GM18505 (cell line): ENCODE measurements at regions not wholly inside any gene's neighbourhood (a gene's known extent, or its start where the extent isn't known, plus 50 kb on each side); places are given as distances from the start of the nearest gene placed in this dataset.

Experiments used
- ATAC-seq: cut with Tn5 transposase; IDR thresholded peaks from one replicate; pipeline ENCODE4 v1.9.1; 2021; ENCODE audit not compliant: unreplicated experiment
- POLR2A ChIP-seq: IDR thresholded peaks from 4 replicates; pipeline ENCODE4 v1.6.1; 2011; ENCODE audit warnings: borderline replicate concordance; ENCODE audit not compliant: insufficient read depth, insufficient read length; ENCODE audit errors: extremely low read depth

DNA sequence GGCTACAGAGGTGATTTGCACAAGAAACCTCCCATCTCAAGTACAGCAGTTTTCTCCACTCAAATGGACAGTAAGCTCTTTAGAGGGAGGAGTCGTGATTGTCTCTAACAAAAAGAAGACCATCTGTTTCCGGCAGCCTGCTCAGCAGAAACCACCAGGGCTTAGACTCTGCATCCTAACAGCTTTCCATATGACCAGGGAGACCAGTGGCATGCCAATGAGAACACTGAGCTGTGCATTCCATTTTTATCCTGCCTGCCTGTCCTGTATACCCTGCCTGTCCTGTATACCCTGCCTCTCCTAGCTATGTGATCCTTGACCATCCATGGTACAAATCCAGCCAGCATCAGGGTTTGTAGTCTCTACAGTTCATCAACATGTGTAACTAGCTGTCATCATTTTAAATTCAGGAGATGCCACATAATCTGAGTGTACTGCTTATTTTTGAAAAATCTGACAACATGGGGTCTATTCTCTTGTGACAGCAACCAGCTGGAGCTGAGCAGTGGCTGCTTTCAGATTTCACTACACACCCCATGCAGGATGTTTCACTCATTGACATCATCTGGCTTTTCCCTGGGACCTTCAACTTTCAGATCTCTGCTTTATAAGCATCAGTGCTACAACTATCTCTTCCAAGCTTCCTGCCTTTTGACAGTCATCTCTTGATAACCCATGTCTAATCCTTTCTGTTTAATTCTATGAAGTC is 50.5 kb upstream of the POU2AF2 start:
- no peak for ATAC-seq

DNA sequence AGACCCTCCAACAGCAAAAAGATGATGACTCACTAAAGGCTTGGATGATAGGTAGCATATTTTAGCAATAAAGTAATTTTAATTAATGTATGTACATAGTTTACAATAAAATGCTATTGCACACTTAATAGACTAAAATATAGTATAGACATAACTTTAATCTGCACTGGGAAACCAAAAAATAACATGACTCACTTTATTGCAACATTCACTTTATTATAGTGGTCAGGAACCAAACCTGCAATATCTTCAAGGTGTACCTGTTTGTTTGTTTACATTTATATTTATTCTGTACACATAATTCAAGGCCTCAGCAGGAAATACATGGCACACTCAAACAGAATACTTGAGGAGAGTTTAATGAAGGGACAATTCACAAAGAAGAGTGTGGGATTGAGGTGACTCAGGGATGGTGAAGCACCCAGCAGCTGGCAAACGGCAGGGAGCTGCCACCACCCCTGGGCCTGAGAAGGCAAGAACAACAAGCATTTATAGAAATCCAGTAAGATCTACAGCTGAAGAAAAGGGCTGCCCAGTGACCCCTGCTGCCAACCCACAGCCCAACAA is 51.5 kb upstream of the POU2AF2 start:
- TF ChIP-seq POLR2A, result no peak
- no peak for ATAC-seq

More for the DNA sequence above, 50.5 kb upstream of the POU2AF2 start:
- TF ChIP-seq POLR2A, result no peak

DNA sequence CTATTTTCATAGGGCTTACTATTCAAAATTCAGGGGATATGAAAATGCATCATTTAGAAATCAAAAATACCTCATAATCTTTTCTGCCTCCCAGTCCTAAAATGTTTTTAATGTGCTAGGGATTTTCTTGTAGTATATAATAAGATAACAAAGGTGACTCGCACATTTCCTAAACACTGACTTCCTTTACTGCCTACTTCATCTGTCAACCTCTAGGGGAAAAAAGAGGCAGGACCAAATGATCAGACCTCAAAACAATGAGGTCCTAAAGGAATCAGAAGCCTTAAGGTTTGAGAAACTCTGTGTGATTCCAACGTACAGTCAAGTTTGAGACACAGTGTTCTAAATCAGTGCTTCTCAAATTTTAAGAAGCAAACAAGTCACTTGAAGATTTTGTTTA is 56.1 kb upstream of the POU2AF2 start:
- no peak for ATAC-seq
- no peak for TF ChIP-seq POLR2A

DNA sequence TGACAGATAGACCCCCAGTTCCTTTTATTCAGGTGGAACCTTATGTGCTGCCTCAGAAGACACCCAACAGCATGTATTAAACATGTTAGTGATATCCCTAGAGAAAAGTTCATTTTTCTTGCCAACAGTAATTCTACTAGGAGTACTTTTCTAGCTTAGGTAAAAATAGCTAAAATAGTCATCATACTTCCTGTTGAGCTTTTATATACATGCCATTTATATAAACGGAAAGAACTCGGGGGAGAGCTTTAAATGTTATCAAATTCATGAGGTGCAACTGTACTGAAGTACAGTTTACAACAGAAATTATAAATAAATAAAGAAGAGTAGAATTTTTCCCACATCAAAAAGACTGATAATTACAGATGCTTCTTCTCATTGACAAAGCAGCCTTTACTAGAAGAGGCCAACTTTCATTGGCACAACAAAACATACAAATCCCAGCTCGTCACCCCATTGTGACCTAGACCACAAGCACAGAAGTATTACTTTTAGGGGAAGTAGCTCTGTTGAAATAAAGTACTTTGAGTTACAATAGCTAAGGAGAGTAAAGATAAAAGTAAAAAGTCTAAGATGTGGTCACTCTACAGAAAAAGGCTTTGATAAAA is 59.1 kb upstream of the POU2AF2 start:
- TF ChIP-seq POLR2A, result no peak
- ATAC-seq, result no peak

DNA sequence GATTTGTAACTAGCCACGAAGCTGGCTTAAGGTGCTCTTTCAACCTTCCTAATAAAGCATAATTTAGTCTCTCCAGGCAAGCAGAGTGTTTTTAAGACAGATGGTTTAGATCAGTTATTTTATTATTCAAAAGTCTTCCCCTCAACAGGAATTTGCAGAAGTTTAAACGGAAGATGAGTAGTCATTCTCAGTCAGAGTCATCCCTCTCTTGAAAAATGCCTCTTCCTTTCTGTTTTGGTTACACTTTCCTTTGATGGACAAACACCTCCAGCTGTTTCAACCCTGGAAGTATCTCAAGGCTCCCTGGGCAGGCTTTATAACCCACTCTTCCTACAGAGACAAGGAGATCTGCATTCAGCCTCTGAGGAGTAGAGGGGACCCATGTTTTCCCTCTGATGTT is 60.3 kb upstream of the POU2AF2 start:
- ATAC-seq, result no peak
- no peak for TF ChIP-seq POLR2A

DNA sequence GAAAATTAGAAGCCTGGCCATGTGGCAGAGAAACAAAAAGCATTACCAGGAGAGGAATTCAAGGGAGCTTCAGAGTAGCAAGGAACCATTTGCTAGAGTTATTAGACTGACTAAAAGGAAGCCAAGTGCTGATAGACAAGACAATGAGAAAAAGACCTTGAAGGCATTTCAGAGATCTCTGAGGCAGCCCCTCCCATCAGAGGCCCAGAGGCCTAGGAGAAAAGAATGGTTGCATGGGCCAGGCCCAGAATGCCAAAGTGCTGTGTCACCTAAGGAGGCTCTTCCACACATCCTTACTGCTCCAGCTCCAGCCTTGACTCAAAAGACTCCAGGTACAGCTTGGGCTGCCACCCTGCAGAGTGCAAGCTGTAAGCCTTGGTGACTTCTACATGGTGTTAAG is 61.8 kb upstream of the POU2AF2 start:
- no peak for ATAC-seq

DNA sequence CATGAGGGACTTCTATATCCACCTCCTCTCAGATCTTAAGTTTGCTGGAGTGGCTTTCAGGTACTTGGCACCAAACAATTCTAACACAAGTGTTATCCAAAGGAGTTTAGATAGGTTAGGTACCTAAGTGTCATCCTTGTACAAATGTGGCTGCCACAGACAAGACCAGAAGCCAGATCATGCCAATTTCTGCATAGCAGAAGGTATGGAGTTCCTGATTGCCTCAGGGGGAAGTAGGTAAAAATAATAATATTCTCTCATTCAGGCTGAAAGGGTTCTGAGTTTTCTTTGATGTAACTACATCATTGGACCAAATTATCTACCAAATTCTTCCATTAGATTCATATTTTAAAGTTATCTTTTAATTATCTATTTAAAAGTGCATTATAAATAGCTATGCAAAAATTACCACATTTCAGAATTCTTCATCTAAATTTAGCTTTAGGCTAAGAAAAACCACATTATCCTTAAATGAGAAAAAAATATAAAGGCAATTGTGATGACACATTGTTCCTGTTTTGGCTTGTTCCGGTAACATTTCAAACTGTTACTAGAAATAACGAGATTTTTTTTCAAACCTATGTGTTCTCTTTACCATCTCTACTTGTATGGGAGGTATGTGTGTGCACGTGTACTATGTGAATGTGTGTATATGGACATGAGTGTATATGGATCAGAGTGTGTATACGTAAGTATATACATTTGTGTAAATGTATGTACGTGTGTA is 66.2 kb upstream of the POU2AF2 start:
- no peak for TF ChIP-seq POLR2A
- ATAC-seq, result no peak

More for the DNA sequence above, 61.8 kb upstream of the POU2AF2 start:
- TF ChIP-seq POLR2A, result no peak

DNA sequence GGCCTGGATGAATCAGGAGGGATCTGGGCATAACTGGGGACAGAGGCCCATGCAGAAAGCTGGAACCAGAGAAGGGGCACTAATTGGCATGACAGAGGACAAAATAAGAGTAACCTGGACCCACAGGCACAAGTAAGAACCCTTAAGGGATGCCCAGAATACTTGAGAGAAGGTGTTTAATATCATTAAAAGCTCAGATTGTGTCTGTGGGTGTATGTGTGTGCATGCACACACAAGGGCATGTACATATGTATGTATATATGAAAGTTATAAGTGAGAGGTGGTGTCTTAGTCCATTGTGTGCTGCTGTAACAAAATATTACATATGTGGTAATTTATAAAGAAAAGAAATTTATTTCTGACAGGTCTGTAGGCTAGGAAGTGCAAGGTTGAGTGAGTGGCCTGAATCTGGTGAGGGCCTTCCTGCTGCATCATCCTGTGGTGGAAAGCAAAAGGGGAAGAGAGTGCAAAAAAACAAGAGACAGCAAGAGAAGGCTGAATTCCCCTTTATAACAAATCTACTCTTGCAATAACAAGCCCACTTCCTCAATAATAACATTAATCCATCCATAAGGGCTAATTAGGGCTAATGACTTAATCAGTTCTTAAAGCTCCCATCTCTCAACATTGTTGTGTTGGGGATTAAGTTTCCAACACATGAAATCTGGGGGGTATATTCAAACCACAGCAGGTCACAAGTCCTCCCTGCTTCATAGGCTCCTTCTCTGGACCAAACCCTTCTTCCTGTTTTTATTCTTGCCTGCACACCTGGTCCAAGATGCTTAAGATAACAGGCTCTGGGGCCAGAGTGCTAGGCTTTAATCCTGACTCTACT is 68.3 kb upstream of the POU2AF2 start:
- ATAC-seq, result peak; percentile 79
- no peak for TF ChIP-seq POLR2A

DNA sequence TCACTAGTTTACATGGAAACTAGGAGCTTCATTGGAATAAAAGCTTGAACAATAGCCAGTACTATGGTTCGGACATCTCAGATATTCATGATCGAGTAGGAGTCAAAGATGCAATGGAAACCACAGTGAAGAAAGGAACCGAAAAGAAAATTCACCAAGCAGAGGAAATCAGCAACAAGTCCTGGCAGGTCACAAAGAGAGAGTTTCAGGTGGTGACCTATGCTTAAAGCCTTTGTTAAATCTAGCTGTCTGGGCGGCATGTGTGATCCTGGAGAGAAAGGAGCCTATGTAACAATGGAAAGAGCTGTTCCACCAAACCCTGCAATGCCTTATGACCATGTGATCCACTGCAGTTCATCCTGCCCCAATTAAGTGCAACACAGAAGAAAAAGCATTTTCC is 68.9 kb upstream of the POU2AF2 start:
- peak; percentile 41 for ATAC-seq
- TF ChIP-seq POLR2A, result no peak

DNA sequence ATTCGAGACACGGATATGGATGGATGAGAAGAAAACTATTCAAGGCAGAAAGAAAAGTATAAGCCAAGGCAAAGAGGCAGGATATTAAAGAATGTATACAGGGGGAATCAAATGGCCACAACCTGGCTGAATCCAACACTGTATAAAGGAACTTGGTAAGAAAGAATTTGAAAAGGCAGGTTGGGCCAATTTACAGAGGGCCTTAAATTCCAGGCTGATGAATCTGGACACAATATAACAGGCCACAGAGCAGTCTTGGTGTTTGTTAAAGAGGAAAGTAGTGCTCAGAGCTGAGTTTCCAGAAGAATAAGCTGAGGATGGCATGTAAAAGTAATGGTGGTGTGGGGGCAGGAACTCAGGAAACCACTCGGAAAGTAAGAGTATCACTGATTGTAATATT is 72.3 kb upstream of the POU2AF2 start:
- ATAC-seq, result no peak
- TF ChIP-seq POLR2A, result no peak

DNA sequence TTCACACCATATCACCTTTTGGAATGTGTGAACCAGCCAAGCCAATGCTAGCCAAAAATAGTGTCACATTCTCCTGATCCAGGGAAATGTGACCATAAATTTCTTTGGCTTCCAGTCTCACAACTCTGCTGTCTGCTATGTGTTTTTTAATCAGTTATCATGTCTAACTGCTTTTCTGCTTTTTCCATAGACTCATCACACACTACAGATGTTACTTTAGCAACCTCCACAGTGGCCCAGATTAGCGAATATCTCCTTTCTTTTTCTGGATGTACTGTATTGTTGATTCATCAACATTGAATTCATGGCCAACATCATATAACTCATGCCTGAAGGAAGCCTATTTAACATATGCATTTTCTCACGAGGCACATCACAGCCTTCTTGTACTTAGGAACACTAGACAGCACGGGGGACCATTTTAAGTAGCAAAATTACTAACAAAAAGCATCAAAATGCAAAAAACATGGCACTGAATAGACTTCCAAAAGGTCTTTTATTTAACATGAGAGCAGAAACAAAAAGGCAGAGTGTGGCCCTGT is 73.1 kb upstream of the POU2AF2 start:
- no peak for ATAC-seq
- no peak for TF ChIP-seq POLR2A

DNA sequence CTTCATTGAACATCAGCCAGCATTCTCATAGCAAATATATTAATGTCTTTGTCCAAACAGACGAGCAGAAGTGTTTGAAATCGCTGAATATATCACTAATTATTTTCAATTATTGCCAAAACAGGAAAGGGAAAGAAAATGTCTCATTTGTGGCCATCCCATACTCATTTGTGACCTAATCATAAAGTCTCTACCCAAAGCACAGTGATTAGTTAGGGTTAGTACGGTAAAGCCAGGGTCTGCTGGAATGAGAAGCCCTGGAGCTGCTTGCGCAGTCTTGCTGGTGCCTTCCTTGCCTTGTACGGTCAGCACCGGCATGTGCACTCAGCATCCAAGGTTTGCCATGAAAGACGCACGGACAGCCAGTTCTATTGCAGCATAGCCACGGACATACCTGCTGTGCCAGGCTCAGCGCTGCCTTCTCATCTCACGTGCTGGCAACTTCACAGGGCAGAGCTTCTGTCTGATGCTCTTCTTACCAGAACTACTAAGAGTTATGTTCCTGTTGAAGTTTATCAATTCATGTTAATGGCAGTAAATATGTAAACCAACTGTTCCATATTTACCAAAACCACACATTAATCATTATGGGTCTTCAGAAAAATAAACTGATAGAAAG is 74.7 kb upstream of the POU2AF2 start:
- TF ChIP-seq POLR2A, result no peak
- ATAC-seq, result no peak
